ENCODE measurements at regions not wholly inside any gene's neighbourhood (a gene's known extent, or its start where the extent isn't known, plus 50 kb on each side); places are given as distances from the start of the nearest gene placed in this dataset.

- Histone ChIP-seq H3K36me3 (ENCODE audit: low read depth, low read length) (no peaks in the 10 kb centered on the region), H3K9ac (ENCODE audit: low read length) (no peak overlapping the region), H3K4me3 (ENCODE audit: low read length) (no peak overlapping the region), H3K9me3 (ENCODE audit: low read length) (no peaks in the 10 kb centered on the region), H3K79me2 (ENCODE audit: low read length) (no peaks in the 10 kb centered on the region), H2AFZ (ENCODE audit: low read length) (no peak overlapping the region), H3K27ac (ENCODE audit: low read length) (no peak overlapping the region), H3K4me2 (ENCODE audit: low read length) (no peak overlapping the region), H3K27me3 (ENCODE audit: low read length) (no peaks in the 10 kb centered on the region), H4K20me1 (ENCODE audit: low read length) (no peaks in the 10 kb centered on the region), H3K4me1 (ENCODE audit: insufficient read depth, low read length) (no peaks in the 10 kb centered on the region), H3F3A (ENCODE audit: low read length, unreplicated experiment) (no peaks in the 10 kb centered on the region), H3K9me2 (replicated peaks; ENCODE audit: low read length) (no peaks in the 10 kb centered on the region)
- CTCF ChIA-PET, result no interaction called here
- intact Hi-C loops (cut with micrococcal nuclease), result no loop called here
- TF ChIP-seq EZH2phosphoT487 (IDR thresholded peaks at IDR 0.05; ENCODE audit: borderline replicate concordance, low read length) (no peak), EZH2 (IDR thresholded peaks at IDR 0.05; ENCODE audit: low read length, unreplicated experiment) (no peak), CTCF (conservative IDR thresholded peaks at IDR 0.05; ENCODE audit: low read depth, low read length) (no peak)
- ATAC-seq (no peak), DNase-seq (no peak)
- POLR2A ChIA-PET (ENCODE audit: unreplicated experiment), result no interaction called here
- no TSS peak for BruUV-seq (replicated peaks)
These were observed 809.4 kb downstream of the TYW1 start for GRCh38 chr7:67805921-67806471.

- Histone ChIP-seq H3K9me3 (ENCODE audit: low read length) (no peaks in the 10 kb centered on the region), H4K20me1 (ENCODE audit: low read length) (no peaks in the 10 kb centered on the region), H3K4me3 (ENCODE audit: low read length) (no peak overlapping the region), H3K9ac (ENCODE audit: low read length) (no peak overlapping the region), H2AFZ (ENCODE audit: low read length) (no peak overlapping the region), H3K9me2 (replicated peaks; ENCODE audit: low read length) (no peaks in the 10 kb centered on the region), H3K27ac (ENCODE audit: low read length) (no peak overlapping the region), H3F3A (ENCODE audit: low read length, unreplicated experiment) (no peaks in the 10 kb centered on the region), H3K4me1 (ENCODE audit: insufficient read depth, low read length) (no peaks in the 10 kb centered on the region), H3K27me3 (ENCODE audit: low read length) (no peaks in the 10 kb centered on the region), H3K36me3 (ENCODE audit: low read depth, low read length) (no peaks in the 10 kb centered on the region), H3K4me2 (ENCODE audit: low read length) (no peak overlapping the region), H3K79me2 (ENCODE audit: low read length) (no peaks in the 10 kb centered on the region)
- no peak for TF ChIP-seq CTCF (conservative IDR thresholded peaks at IDR 0.05; ENCODE audit: low read depth, low read length)
- TF ChIP-seq EZH2 (IDR thresholded peaks at IDR 0.05; ENCODE audit: low read length, unreplicated experiment), result no peak
- no peak for TF ChIP-seq EZH2phosphoT487 (IDR thresholded peaks at IDR 0.05; ENCODE audit: borderline replicate concordance, low read length)
- intact Hi-C loops (cut with micrococcal nuclease), result no loop called here
- no peak for ATAC-seq
- no peak for DNase-seq
- CTCF ChIA-PET, result no interaction called here
- BruUV-seq (replicated peaks), result no TSS peak
- POLR2A ChIA-PET (ENCODE audit: unreplicated experiment), result no interaction called here
These were observed 811.2 kb downstream of the TYW1 start for GRCh38 chr7:67807826-67808225.

- H3K9me3 ChIP-seq (ENCODE audit: low read length), result no peaks in the 10 kb centered on the region
- intact Hi-C loops (cut with micrococcal nuclease), result no loop called here
- H2AFZ ChIP-seq (ENCODE audit: low read length), result no peak overlapping the region
- no peaks in the 10 kb centered on the region for H3K4me1 ChIP-seq (ENCODE audit: insufficient read depth, low read length)
- H3K4me3 ChIP-seq (ENCODE audit: low read length), result no peak overlapping the region
- CTCF ChIA-PET, result no interaction called here
- no peaks in the 10 kb centered on the region for H3K27me3 ChIP-seq (ENCODE audit: low read length)
- H3K27ac ChIP-seq (ENCODE audit: low read length), result no peak overlapping the region
- H3K4me2 ChIP-seq (ENCODE audit: low read length), result no peak overlapping the region
- no peaks in the 10 kb centered on the region for H3K79me2 ChIP-seq (ENCODE audit: low read length)
- TF ChIP-seq EZH2phosphoT487 (IDR thresholded peaks at IDR 0.05; ENCODE audit: borderline replicate concordance, low read length), result no peak
- TF ChIP-seq CTCF (conservative IDR thresholded peaks at IDR 0.05; ENCODE audit: low read depth, low read length), result no peak
- TF ChIP-seq EZH2 (IDR thresholded peaks at IDR 0.05; ENCODE audit: low read length, unreplicated experiment), result no peak
- no peak overlapping the region for H3K9ac ChIP-seq (ENCODE audit: low read length)
- no peaks in the 10 kb centered on the region for H3K9me2 ChIP-seq (replicated peaks; ENCODE audit: low read length)
- no TSS peak for BruUV-seq (replicated peaks)
- no peaks in the 10 kb centered on the region for H3F3A ChIP-seq (ENCODE audit: low read length, unreplicated experiment)
- H4K20me1 ChIP-seq (ENCODE audit: low read length), result no peaks in the 10 kb centered on the region
- no peak for DNase-seq
- H3K36me3 ChIP-seq (ENCODE audit: low read depth, low read length), result no peaks in the 10 kb centered on the region
- POLR2A ChIA-PET (ENCODE audit: unreplicated experiment), result no interaction called here
- ATAC-seq, result no peak
These were observed 813.0 kb downstream of the TYW1 start for GRCh38 chr7:67809586-67809985.
